Cardiac septum (tissue), 1 donor: ENCODE measurements at regions not wholly inside any gene's neighbourhood (a gene's known extent, or its start where the extent isn't known, plus 50 kb on each side); places are given as distances from the start of the nearest gene placed in this dataset.
"Not testable (repeated sequence)": the region's sequence is repeated elsewhere in the genome, so short reads cannot be mapped to it uniquely, and the experiment has no call there.

Experiments
- DNase-seq: peaks from one replicate; pipeline ENCODE4 v3.0.0-alpha.2; 2020; ENCODE audit warnings: low spot score
- intact Hi-C: fragments of 100-400 bp; cut with DNase I; formaldehyde crosslinking; loops from one replicate; pipeline ENCODE4 v1.14.0; 2022
- donor health status: DM: no; HTN: no; CAD: no.

DNA sequence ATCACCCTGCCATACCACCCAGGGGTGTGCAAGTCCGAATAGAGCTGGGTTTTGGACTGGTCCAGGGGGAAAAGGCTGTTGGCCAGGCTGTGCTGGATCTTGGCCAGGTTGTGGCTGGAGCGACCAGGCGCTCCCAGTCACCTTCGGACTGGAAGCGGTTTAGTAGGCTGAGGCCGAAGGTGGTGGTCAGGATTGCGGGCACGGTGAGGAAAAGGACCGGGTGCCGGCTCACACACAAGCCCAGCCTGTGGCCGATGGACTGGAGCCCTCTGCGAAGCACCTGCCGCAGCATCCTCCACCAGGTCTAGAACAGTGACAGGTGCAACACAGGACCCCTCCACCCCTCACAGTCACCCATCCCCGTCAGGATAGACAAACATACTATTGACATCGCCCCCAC lies 590.6 kb upstream of the PTCHD4 start:
- intact Hi-C loops = no loop called here
- no peak for DNase-seq

DNA sequence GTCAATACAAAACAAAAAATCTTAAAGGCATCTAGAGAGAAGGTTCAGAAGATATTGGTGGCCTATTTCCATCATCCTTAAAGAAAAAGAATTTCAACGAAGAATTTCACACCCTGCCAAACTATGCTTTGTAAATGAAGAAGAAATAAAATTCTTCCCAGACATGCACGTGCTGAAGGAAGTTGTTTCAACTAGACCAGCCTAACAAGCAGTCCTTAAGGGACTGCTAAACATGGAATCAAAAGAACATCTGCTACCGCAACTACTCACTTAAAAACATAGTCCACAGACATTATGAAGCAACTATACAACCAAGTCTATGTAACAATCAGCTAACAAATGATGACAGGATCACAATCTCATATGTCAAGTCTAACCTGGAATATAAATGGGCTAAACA lies 584.9 kb upstream of the PTCHD4 start:
- intact Hi-C loops = no loop called here
- no peak for DNase-seq

DNA sequence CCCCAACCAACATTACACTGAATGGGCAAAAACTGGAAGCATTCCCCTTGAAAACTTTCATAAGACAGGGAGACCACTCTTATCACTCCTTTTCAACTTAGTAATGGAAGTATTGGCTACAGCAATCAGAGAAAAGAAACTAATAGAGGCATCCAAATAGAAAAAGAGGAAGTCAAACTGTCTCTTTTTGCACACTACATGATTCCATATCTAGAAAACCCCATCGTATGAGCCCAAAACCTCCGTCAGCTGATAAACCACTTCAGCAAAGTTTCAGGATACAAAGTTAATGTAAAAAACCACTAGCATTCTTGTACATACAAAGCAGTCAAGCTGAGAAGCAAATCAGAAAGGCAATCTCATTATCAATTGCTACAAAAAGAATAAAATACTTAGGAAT lies 580.4 kb upstream of the PTCHD4 start:
- intact Hi-C loops = no loop called here
- no peak for DNase-seq

DNA sequence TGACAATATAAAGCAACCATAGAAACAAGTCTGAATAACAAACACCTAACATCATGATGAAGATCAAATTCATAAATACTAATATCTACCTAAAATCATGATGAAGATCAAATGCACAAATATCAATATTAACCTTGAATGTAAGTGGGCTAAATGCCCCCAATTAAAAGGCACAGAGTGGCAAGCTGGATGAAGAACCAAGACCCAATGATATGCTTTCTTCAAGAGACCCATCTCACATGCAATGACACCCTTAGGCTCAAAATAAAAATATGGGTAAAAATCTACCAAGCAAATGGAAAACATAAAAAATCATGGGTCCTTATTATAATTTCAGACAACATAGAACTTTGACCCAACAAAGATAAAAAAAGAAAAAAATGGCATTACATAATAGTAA lies 578.5 kb upstream of the PTCHD4 start:
- intact Hi-C loops = no loop called here
- no peak for DNase-seq

DNA sequence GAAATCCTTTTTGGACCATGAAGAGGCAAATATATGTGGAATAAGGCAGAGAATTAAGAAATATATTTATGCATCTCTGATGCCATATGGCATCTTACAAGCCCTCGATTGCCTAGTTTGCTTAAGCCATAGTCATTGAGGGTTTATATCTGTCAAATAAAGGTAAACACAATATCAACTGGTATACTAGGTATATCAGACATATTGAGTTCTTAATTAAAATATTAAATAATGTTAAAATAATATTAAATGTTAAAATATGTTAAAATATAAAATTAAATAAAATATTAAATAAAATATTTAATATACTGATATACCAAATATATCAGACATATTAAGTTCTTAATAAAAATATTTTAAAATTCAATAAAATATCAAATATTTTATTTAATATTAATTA lies 567.4 kb upstream of the PTCHD4 start:
- DNase-seq = no peak
- intact Hi-C loops = no loop called here

DNA sequence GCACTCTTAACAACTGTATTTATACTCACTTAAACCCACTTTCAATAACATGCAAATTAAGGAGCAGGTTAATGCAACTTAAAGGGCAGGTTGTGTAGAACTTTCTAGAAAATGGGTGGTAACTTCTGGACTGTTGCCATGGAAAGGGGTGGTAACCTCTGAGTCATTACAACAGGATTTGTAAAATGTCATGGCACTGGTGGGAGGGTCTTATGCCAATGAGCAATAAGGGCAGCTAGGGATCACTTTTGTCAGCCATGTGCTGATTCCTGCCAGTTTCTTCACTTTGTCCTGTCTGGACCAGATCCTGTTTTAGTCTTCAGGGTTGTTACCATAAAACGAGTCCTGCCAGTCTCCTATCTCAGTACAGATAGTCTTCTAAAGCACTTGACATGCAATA lies 560.5 kb upstream of the PTCHD4 start:
- no peak for DNase-seq
- intact Hi-C loops = no loop called here

DNA sequence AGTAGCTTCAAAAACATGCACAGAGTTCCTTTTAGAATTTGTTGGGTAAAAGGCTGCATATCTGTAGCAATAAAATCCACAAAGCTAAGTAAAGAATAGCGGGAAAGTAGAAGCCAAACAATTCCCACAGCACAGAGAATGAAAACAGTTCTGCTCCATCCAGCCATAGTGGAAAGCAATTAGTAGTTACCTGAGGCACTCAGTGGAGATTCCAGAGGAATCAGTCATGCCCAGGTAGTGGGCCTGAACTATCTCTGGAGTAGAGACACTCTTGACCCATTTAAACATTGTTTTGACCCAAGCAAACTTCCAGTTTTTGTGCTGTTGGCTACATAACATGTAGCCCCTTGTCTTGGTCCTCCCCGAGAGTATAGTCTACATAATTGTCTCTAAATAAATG lies 559.5 kb upstream of the PTCHD4 start:
- intact Hi-C loops = no loop called here
- DNase-seq = no peak

DNA sequence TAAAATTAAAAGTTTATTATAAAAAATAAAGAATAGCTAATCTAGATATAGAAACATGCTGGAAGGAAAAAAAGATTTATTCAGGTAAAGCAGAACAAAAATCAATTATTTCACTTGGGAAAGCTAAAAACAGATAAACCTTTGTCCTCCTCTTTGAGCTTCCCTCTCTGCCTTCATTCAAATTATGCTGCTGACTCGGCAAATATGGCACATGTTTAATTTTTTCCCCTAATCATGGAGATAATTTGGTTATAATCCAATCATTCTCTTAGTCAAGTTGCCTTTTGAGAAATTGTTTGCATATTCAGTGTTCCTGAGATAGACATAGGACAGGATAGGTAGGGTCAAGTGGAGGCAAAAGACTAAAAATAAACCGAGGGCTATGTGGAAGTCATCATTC lies 556.8 kb upstream of the PTCHD4 start:
- intact Hi-C loops = no loop called here
- no peak for DNase-seq

DNA sequence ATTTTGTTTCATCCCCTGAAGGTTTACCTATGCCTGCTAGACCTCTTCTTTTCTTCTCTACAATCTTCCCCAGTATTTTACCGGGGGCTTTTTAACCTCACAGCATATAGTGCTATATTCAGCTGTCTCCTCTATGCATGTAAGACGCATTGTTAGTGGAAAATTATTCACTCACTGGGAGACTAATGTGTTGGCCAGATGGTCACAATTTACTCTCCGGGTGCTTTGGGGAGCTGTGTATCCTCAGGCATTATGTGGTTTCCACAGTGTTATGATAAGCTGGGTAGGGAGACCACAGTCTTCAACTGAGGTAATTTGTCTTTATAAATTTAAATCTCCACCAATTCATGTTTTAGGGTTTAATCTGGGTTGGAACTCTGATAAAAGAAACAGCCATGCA lies 553.8 kb upstream of the PTCHD4 start:
- intact Hi-C loops = no loop called here
- no peak for DNase-seq

DNA sequence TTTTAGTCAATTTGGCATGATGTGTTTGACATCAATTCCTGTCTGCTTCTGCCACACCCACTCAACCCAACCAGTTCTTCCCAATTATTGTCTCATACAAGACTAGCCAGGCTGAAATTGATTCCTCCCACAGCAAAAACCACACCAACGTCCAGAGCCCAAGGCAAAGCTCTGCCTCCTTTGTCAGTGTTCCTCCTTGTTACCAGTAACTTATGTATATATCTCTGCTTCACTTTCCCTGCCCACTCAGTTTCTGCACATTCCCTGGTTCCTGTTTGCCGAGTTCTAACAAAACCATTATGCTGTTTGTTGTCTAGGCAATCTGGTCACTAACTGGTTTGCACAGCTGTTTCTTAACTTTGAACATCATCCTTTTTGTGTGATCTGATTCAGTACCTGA lies 547.9 kb upstream of the PTCHD4 start:
- intact Hi-C loops = no loop called here
- no peak for DNase-seq

DNA sequence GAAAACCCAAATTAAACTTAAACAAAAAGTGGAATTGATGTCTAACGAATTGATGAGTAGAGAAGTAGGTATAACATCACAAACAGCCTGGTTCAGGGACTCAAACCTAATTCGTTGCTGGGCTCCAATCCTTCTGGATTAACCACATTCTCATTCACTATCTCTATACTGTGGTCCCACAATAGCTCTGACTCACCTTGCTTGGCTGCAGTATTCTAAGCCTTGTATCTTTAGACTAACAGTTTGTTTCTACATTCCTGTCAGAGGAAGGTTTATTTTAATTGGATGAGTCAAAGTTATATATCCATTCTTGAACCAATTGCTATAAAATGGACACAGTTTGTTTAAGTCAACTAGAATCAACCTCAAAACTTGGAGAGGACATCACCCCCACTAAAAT lies 530.5 kb upstream of the PTCHD4 start:
- intact Hi-C loops = no loop called here
- DNase-seq = no peak

DNA sequence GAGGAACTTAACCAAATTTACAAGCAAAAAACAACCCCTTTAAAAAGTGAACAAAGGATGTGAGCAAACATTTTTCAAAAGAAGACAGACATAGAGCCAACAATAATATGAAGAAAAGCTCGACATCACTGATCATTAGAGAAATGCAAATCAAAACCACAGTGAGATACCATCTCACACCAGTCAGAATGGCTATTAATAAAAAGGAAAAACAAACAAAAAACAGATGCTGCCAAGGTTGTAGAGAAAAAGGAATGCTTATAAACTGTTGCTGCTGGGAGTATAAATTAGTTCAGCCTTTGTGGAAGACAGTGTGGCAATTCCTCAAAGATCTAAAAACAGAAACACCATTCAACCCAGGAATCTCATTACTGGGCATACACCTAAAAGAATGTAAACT lies 527.8 kb upstream of the PTCHD4 start:
- intact Hi-C loops = not testable (repeated sequence)

DNA sequence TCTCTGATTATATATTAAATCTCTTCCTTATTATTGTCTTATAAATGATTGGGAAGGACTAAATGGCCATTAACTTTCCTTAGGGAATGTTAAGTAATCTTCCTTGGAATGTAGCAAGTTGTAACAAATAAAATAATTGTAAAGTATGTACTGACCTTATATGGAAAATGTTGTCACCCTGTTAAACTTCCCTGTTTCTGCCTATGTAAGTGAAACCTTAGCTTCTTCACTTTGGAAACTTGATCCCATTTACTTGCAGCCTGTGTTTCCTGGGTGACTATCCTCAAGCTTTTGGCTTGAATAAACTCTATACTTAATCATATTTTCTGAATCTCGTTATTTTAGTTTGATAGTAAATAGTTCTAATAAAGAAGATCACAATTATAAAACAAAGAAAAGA lies 519.5 kb upstream of the PTCHD4 start:
- no peak for DNase-seq
- intact Hi-C loops = no loop called here

More for the DNA sequence above, 527.8 kb upstream of the PTCHD4 start:
- DNase-seq = not testable (repeated sequence)

DNA sequence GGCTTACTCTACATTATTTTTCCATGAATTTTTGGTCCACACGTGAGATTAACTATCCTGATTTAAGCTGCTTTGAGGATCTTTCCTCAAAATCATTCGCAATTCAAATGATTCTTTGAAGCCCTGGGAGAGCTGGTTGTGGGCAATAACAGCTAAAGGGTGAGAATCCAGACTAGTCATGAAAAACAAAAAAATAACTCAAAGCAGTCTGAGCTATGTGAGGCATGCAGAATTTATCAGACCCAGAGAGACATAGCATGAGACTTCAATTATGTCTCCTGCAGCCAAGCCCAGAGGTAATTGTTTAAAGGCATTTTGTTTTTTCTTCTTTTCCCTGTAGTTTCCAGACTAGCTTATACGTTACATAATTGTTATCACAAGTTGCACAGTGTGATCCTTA lies 517.3 kb upstream of the PTCHD4 start:
- DNase-seq = no peak
- intact Hi-C loops = no loop called here

DNA sequence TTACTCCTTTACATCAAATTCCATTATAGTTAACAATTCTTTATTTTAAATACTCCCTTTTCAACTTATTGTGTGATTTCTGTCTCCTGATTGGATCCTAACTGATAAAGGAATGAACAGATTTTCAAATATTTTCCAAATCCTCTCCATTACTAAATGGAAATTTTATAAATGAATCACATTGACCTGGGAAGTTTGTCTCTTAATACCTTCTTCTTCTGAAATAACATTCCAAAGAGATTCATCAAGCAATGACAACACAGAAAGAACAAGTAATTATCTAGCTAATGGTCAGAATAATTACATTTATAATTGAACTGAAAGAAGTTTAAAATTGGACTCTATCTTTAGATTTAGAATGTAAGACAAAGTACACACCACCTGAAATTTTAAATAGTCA lies 515.4 kb upstream of the PTCHD4 start:
- intact Hi-C loops = no loop called here
- no peak for DNase-seq

DNA sequence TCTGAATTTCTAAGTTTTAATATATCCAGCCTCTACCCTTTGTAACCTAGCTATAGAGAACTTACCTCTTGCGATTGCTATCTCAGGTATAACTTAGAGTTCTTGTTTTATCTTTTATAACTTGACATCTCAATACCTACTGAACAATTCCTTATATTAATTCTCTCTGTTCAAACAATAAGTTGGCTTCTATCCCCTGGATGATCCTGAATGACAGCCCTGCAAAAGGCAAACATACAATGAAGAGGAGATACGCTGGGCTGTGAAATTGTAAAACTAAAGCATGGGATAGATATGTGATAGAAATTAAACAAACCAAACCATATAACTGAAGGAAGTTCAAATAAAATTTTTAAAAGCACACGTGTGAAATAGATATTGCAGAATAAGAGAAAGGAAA lies 513.6 kb upstream of the PTCHD4 start:
- no peak for DNase-seq
- intact Hi-C loops = no loop called here

DNA sequence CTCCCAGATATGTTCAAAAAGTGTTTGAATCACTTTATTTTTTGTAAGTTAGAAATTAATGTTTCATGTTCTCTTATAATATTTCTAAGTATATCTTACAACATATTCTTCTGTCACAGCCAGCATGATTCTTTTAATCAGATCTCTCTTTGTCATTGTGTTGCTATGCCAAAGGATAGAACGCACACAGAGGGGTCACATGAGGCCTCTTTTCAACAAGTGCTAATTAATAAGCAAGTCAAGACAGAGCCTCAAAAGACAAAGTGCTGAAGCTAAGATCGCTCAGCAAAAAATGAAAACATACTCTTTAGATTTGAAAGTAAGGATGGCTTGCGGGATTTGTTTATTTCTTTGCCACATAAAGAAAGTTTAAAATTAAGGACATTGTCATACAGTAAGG lies 508.8 kb upstream of the PTCHD4 start:
- intact Hi-C loops = no loop called here
- no peak for DNase-seq

DNA sequence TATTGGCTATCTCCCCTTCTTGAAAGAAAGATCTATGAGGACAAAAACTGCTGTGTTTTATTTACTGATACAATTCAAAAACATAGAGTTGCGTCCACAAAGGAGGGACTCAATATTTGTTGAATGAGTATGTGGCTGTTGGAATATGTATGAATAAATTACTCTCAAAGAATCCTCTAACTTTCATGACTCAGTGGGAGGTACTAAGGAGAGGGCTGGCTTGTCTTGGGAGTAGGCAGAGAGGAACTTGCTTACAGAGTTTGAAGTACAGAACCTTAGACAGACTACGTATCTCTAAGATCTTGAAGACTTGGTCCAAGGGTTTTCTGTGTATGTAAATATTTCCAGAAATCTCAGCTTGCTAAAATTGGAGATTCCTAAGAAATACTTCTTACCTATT lies 504.0 kb upstream of the PTCHD4 start:
- DNase-seq = no peak
- intact Hi-C loops = no loop called here

DNA sequence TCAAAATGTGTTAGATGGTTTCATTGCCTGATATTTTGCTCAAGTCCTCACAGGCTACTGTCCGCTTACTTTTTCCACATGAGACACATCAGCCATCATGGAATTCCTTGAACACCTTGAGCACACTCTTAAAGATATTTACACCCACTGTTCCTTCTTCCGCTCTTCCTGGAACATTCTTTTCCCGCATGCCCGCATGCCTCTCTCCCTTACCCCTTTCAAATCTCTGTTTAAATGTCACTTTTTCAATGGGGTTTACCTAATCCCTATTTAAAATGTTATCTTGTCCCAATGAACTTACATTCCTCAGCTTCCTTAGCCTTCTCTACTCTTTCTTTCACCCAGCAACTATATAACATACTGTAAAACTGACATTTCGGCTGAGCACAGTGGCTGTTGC lies 503.3 kb upstream of the PTCHD4 start:
- intact Hi-C loops = no loop called here
- DNase-seq = no peak

DNA sequence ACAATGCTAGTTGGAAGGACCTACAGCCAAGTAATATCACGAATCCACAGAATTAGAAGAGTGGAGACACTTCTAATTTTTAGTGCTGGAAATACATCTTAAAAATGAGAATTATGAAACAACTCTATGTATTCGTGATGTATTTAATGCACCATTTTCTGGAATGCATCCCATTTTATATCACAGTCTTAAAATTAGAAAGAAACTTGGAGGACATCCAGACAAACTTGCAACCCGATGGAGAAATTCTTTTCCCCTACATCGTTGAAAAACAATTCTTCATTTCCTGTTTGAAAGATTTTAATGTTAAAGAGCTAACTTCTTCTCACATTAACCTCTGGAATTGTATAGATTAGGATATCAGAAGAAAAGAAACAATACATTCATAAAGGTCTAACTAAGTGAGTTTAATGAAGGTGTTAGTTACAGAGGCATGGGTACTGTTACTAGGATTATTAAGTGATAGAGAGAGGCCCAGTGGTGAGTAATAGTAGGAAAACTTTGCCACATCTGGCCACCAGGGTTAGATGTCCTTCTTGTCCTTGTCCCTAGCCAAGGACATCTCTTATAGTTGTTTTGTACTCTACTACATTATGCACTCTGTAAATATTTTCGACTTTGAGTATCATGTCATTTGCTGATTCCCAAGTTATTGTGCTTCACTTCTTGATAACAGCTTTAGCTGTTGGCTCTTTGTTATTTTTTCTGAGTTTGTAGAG lies 502.4 kb upstream of the PTCHD4 start:
- DNase-seq = no peak
- intact Hi-C loops = no loop called here

DNA sequence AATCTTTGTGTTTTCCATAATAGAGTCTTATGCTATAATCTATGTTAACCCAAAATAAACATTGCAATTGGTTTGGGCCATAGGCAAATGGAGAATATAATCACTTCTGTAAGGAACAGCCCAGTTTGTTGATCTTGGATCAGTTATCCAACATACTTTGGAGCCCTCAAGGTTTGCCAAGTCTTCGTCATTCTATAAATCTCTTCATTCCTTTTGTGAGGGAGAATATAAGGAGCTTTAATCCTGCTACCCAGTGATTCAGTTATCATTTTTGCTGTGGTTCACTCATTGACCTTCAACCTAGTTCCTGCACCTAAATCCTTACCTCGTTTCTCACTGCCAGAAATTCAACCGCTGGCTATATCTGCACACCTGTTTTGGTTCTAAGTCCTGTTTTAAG lies 500.3 kb upstream of the PTCHD4 start:
- intact Hi-C loops = no loop called here
- DNase-seq = no peak

DNA sequence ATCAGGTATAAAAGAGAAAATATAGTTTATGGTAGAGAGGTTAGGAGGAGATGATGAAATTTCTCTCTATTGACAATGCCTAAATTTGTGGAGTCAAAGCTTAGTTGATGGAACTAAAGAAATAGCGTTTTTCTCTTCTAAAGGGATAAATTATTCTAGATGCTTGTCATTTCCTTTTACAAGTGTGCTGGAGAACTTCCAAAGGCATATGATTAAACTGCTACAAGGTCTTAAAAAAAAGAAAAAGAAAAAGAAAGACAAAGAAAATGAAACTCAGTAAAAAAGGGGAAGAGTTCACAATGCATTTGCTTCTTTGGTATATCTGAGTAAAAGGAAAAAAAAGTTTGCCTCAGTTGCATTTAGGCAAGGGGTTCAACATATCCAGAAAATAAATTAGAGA lies 499.8 kb upstream of the PTCHD4 start:
- intact Hi-C loops = no loop called here
- DNase-seq = no peak
